CD4-positive, alpha-beta T cell (primary cell): ENCODE measurements at regions not wholly inside any gene's neighbourhood (a gene's known extent, or its start where the extent isn't known, plus 50 kb on each side); places are given as distances from the start of the nearest gene placed in this dataset.

Experiments used
- ATAC-seq: fragments of 200-7000 bp; cut with Tn5 transposase; one replicate; pipeline ENCODE4 v1.10.0; 2022; ENCODE audit warnings: mild to moderate bottlenecking; ENCODE audit not compliant: poor library complexity
- CTCF ChIA-PET: fragments of 350-600 bp; sonication (Branson Sonifier 250); formaldehyde crosslinking; loops from one replicate; lab custom pipeline; 2021; ENCODE audit warnings: antibody characterized with exemption, inconsistent platforms; lab: Charles Lee
- POLR2A ChIA-PET: fragments of 350-600 bp; sonication (Branson Sonifier 250); formaldehyde crosslinking; loops from one replicate; lab custom pipeline; 2021; ENCODE audit warnings: antibody characterized with exemption, inconsistent platforms; lab: Charles Lee
- DNase-seq, 14 experiments: peaks; one replicate each; pipeline ENCODE4 v3.0.0-alpha.2; 2013 to 2020; ENCODE audit warnings: mixed read lengths in 2 of 14
- H3K27ac ChIP-seq, 2 donors: one replicate each; pipeline versions ENCODE4 v1.5.1 to v1.7.0; 2013; ENCODE audit warnings: low read length in 2 of 2, low read depth in 1 of 2, mild to moderate bottlenecking in 1 of 2
- H3K27me3 ChIP-seq, 2 experiments: 1 replicate in 1 of 2; 2 replicates in 1 of 2; pipeline versions ENCODE4 v1.6.1 to v1.7.0; 2013; ENCODE audit warnings: low read length in 2 of 2, control low read depth in 1 of 2, mild to moderate bottlenecking in 1 of 2, moderate library complexity in 1 of 2; ENCODE audit not compliant: insufficient read depth in 2 of 2, control insufficient read depth in 1 of 2
- H3K36me3 ChIP-seq: one replicate; pipeline ENCODE4 v1.6.1; 2013; ENCODE audit warnings: low read length, control low read depth; ENCODE audit not compliant: insufficient read depth
- H3K4me1 ChIP-seq: one replicate; pipeline ENCODE4 v1.6.1; 2013; ENCODE audit warnings: low read length, control low read depth; ENCODE audit not compliant: insufficient read depth
- H3K4me3 ChIP-seq: one replicate; pipeline ENCODE4 v1.5.1; 2013; ENCODE audit warnings: mild to moderate bottlenecking, low read length, moderate library complexity
- H3K9me3 ChIP-seq, 2 experiments: 1 replicate in 1 of 2; 2 replicates in 1 of 2; pipeline versions ENCODE4 v1.6.1 to v1.7.0; 2013; ENCODE audit warnings: low read length in 2 of 2, mild to moderate bottlenecking in 2 of 2, control low read depth in 1 of 2, moderate library complexity in 1 of 2; ENCODE audit not compliant: control insufficient read depth in 1 of 2, insufficient read depth in 1 of 2
- H3K27ac Mint-ChIP-seq: one replicate; pipeline ENCODE4 v1.8.0; 2020; ENCODE audit warnings: mixed read lengths
- H3K27me3 Mint-ChIP-seq: one replicate; pipeline ENCODE4 v1.8.0; 2021; ENCODE audit warnings: mixed read lengths
- H3K36me3 Mint-ChIP-seq: one replicate; pipeline ENCODE4 v1.8.0; 2021; ENCODE audit warnings: low read depth, mixed read lengths
- H3K4me1 Mint-ChIP-seq: one replicate; pipeline ENCODE4 v1.8.0; 2021; ENCODE audit warnings: low read depth, mixed read lengths
- H3K4me3 Mint-ChIP-seq: one replicate; pipeline ENCODE4 v1.8.0; 2020; ENCODE audit warnings: mild to moderate bottlenecking, mixed read lengths
- H3K9me3 Mint-ChIP-seq: one replicate; pipeline ENCODE4 v1.8.0; 2020; ENCODE audit warnings: mixed read lengths
- CTCF ChIP-seq: fragments of 200-600 bp; IDR thresholded peaks from one replicate; pipeline ENCODE4 v1.8.0; 2022; ENCODE audit warnings: antibody characterized with exemption, mild to moderate bottlenecking
- intact Hi-C, 2 experiments: fragments of 100-400 bp; cut with DNase I in 1 of 2; cut with micrococcal nuclease in 1 of 2; formaldehyde crosslinking; loops; one replicate each; pipeline versions ENCODE4 v1.15.1 to v1.9.0; 2023 to 2025; cut with DNase I, micrococcal nuclease

- CTCF ChIA-PET, result no interaction called here
- Mint-ChIP-seq H3K4me3 (no peak overlapping the region), H3K9me3 (peaks cover 2% of the 10 kb centered on the region), H3K36me3 (no peaks in the 10 kb centered on the region), H3K27ac (no peak overlapping the region), H3K4me1 (no peaks in the 10 kb centered on the region), H3K27me3 (no peaks in the 10 kb centered on the region)
- intact Hi-C loops, result no loop called here
- DNase-seq (no peak), ATAC-seq (no peak)
- Histone ChIP-seq H3K4me1 (no peaks in the 10 kb centered on the region), H3K4me3 (no peak overlapping the region), H3K9me3 (peaks cover 0 to 3% of the 10 kb centered on the region in 2 experiments), H3K27ac (no peak overlapping the region), H3K36me3 (no peaks in the 10 kb centered on the region), H3K27me3 (no peaks in the 10 kb centered on the region)
- POLR2A ChIA-PET, result no interaction called here
- TF ChIP-seq CTCF, result no peak
Observed at GRCh38 chr3:157752554-157752953, 249.3 kb upstream of the VEPH1 start.

- no peak for DNase-seq
- POLR2A ChIA-PET, result no interaction called here
- Mint-ChIP-seq H3K27ac (no peak overlapping the region), H3K36me3 (no peaks in the 10 kb centered on the region), H3K27me3 (no peaks in the 10 kb centered on the region), H3K4me3 (no peak overlapping the region), H3K9me3 (peaks cover 2% of the 10 kb centered on the region), H3K4me1 (no peaks in the 10 kb centered on the region)
- H3K27me3 ChIP-seq, result no peaks in the 10 kb centered on the region
- no peaks in the 10 kb centered on the region for H3K9me3 ChIP-seq
- H3K4me3 ChIP-seq, result no peak overlapping the region
- H3K36me3 ChIP-seq, result no peaks in the 10 kb centered on the region
- H3K27ac ChIP-seq, result no peak overlapping the region
- CTCF ChIA-PET, result no interaction called here
- no peak for ATAC-seq
- H3K4me1 ChIP-seq, result no peaks in the 10 kb centered on the region
- TF ChIP-seq CTCF, result no peak
- intact Hi-C loops, result no loop called here
Observed at GRCh38 chr3:157751386-157751785, 248.2 kb upstream of the VEPH1 start.

GRCh38 chr3:157746391-157746790 lies 243.2 kb upstream of the VEPH1 start:
- Mint-ChIP-seq H3K27ac (no peak overlapping the region), H3K4me3 (no peak overlapping the region), H3K9me3 (peaks cover 13% of the 10 kb centered on the region), H3K36me3 (no peaks in the 10 kb centered on the region), H3K27me3 (no peaks in the 10 kb centered on the region), H3K4me1 (no peaks in the 10 kb centered on the region)
- Histone ChIP-seq H3K36me3 (no peaks in the 10 kb centered on the region), H3K4me3 (no peak overlapping the region), H3K4me1 (no peaks in the 10 kb centered on the region), H3K27me3 (no peaks in the 10 kb centered on the region), H3K9me3 (no peaks in the 10 kb centered on the region), H3K27ac (no peak overlapping the region)
- DNase-seq, result no peak
- intact Hi-C loops, result no loop called here
- TF ChIP-seq CTCF, result no peak
- ChIA-PET CTCF (no interaction called here), POLR2A (no interaction called here)
- ATAC-seq, result no peak
